ENCODE measurements at regions not wholly inside any gene's neighbourhood (a gene's known extent, or its start where the extent isn't known, plus 50 kb on each side); places are given as distances from the start of the nearest gene placed in this dataset.
A peak's percentile ranks its signal among the peaks of the same experiment; 100 is the strongest.

GRCh38 chr4:106493086-106493485, 124.5 kb upstream of the GIMD1 start:
- H3K4me3 Mint-ChIP-seq (ENCODE audit: unreplicated experiment) = no peak overlapping the region

DNA sequence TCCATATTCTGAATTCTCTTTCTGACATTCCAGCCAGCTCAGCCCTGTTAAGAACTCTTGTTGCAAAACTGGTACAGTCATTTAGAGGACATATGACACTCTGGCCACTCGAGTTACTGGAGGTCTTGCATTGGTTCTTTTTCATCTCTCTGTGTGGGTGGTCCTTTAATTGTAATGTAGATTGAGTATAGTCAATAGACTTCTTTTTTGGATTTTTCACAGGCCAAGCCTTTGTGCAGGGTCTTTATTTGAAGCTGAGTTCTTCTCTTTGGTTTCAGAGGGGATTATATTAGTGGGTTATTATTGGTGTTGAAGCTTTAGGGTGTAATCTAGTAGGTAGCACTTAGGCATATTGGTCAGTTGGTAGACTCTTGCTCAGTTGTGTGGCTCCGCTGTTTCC, 118.0 kb upstream of the GIMD1 start:
- no peak overlapping the region for H3K4me3 Mint-ChIP-seq (ENCODE audit: unreplicated experiment)
- no peak for TF ChIP-seq CTCF (IDR thresholded peaks at IDR 0.05; ENCODE audit: insufficient read depth in 1 of 2, low read depth in 1 of 2, low read length in 1 of 2, severe bottlenecking in 1 of 2, unreplicated experiment in 1 of 2)
- no peaks in the 10 kb centered on the region for H3K36me3 Mint-ChIP-seq (ENCODE audit: insufficient read depth, unreplicated experiment)
- Histone ChIP-seq H3K9me3 (no peaks in the 10 kb centered on the region), H3K4me3 (ENCODE audit: low read depth, low read length) (no peak overlapping the region), H3K36me3 (ENCODE audit: control insufficient read depth, insufficient read depth, low read length) (no peaks in the 10 kb centered on the region), H3K4me1 (no peaks in the 10 kb centered on the region), H3K27me3 (replicated peaks; ENCODE audit: control insufficient read depth, insufficient read depth, low read length) (no peaks in the 10 kb centered on the region)
- H3K27me3 Mint-ChIP-seq (ENCODE audit: insufficient read depth, unreplicated experiment) = no peaks in the 10 kb centered on the region
- intact Hi-C loops (cut with micrococcal nuclease; ENCODE audit: unreplicated experiment) = no loop called here
- POLR2A ChIA-PET = no interaction called here
- CTCF ChIA-PET = no interaction called here
- DNase-seq = no peak
- H3K27ac Mint-ChIP-seq (ENCODE audit: unreplicated experiment) = peak overlapping the region; percentile 22
- H3K4me1 Mint-ChIP-seq (ENCODE audit: low read depth, unreplicated experiment) = peaks cover 12% of the 10 kb centered on the region
- no TSS peak for BruUV-seq (replicated peaks)
- peaks cover 26% of the 10 kb centered on the region for H3K9me3 Mint-ChIP-seq (ENCODE audit: unreplicated experiment)

More at GRCh38 chr4:106493086-106493485, 124.5 kb upstream of the GIMD1 start:
- H3K27me3 Mint-ChIP-seq (ENCODE audit: insufficient read depth, unreplicated experiment) = no peaks in the 10 kb centered on the region
- Histone ChIP-seq H3K9me3 (no peaks in the 10 kb centered on the region), H3K27me3 (replicated peaks; ENCODE audit: control insufficient read depth, insufficient read depth, low read length) (no peaks in the 10 kb centered on the region), H3K36me3 (ENCODE audit: control insufficient read depth, insufficient read depth, low read length) (no peaks in the 10 kb centered on the region), H3K4me3 (ENCODE audit: low read depth, low read length) (no peak overlapping the region), H3K4me1 (no peaks in the 10 kb centered on the region; the same call in 1 of the 2 replicates)
- no peaks in the 10 kb centered on the region for H3K4me1 Mint-ChIP-seq (ENCODE audit: low read depth, unreplicated experiment)
- no TSS peak for BruUV-seq (replicated peaks)
- no peak overlapping the region for H3K27ac Mint-ChIP-seq (ENCODE audit: unreplicated experiment)
- CTCF ChIA-PET = no interaction called here
- no peak for TF ChIP-seq CTCF (IDR thresholded peaks at IDR 0.05; ENCODE audit: insufficient read depth in 1 of 2, low read depth in 1 of 2, low read length in 1 of 2, severe bottlenecking in 1 of 2, unreplicated experiment in 1 of 2)
- no peaks in the 10 kb centered on the region for H3K9me3 Mint-ChIP-seq (ENCODE audit: unreplicated experiment)
- H3K36me3 Mint-ChIP-seq (ENCODE audit: insufficient read depth, unreplicated experiment) = no peaks in the 10 kb centered on the region
- DNase-seq = no peak
- intact Hi-C loops (cut with micrococcal nuclease; ENCODE audit: unreplicated experiment) = no loop called here
- POLR2A ChIA-PET = no interaction called here

GRCh38 chr4:106481801-106482200, 113.2 kb upstream of the GIMD1 start:
- Histone ChIP-seq H3K36me3 (ENCODE audit: control insufficient read depth, insufficient read depth, low read length) (no peaks in the 10 kb centered on the region), H3K4me3 (ENCODE audit: low read depth, low read length) (no peak overlapping the region), H3K4me1 (no peaks in the 10 kb centered on the region), H3K27me3 (replicated peaks; ENCODE audit: control insufficient read depth, insufficient read depth, low read length) (no peaks in the 10 kb centered on the region), H3K9me3 (no peaks in the 10 kb centered on the region)
- Mint-ChIP-seq H3K36me3 (ENCODE audit: insufficient read depth, unreplicated experiment) (no peaks in the 10 kb centered on the region), H3K9me3 (ENCODE audit: unreplicated experiment) (peaks cover 26% of the 10 kb centered on the region), H3K4me3 (ENCODE audit: unreplicated experiment) (no peak overlapping the region), H3K4me1 (ENCODE audit: low read depth, unreplicated experiment) (peaks cover 12% of the 10 kb centered on the region), H3K27me3 (ENCODE audit: insufficient read depth, unreplicated experiment) (no peaks in the 10 kb centered on the region), H3K27ac (ENCODE audit: unreplicated experiment) (no peak overlapping the region)
- intact Hi-C loops (cut with micrococcal nuclease; ENCODE audit: unreplicated experiment) = no loop called here
- no peak for TF ChIP-seq CTCF (IDR thresholded peaks at IDR 0.05; ENCODE audit: insufficient read depth in 1 of 2, low read depth in 1 of 2, low read length in 1 of 2, severe bottlenecking in 1 of 2, unreplicated experiment in 1 of 2)
- ChIA-PET POLR2A (no interaction called here), CTCF (no interaction called here)
- no peak for DNase-seq
- BruUV-seq (replicated peaks) = no TSS peak

Data from Caco-2 (cell line).